H1 (cell line): ENCODE measurements at regions not wholly inside any gene's neighbourhood (a gene's known extent, or its start where the extent isn't known, plus 50 kb on each side); places are given as distances from the start of the nearest gene placed in this dataset.

ENCODE experiments used
- CTCF ChIA-PET: fragments of 300-600 bp; sonication (Branson Sonifier 250); formaldehyde crosslinking; loops from one replicate; lab custom pipeline; 2021; ENCODE audit not compliant: partially characterized antibody; lab: Charles Lee
- POLR2A ChIA-PET: fragments of 300-600 bp; sonication (Branson Sonifier 250); formaldehyde crosslinking; loops from one replicate; lab custom pipeline; 2021; ENCODE audit warnings: inconsistent platforms; ENCODE audit not compliant: partially characterized antibody; lab: Charles Lee
- DNase-seq, 2 experiments: peaks; one replicate each; pipeline versions ENCODE4 v3.0.0 to v3.0.0-alpha.2; 2010 to 2022; ENCODE audit warnings: low spot score in 2 of 2, low read depth in 1 of 2, mixed read lengths in 1 of 2
- FAIRE-seq: peaks from 2 replicates; lab custom pipeline; 2011; peaks lifted over from hg19 to GRCh38; lab: Jason Lieb, UNC
- H2AFZ ChIP-seq: 2 replicates; pipeline ENCODE4 v1.8.1; 2012; ENCODE audit warnings: low read length, inconsistent platforms
- H2AK5ac ChIP-seq: 2 replicates; pipeline ENCODE4 v1.6.1; 2013; ENCODE audit warnings: low read depth, low read length
- H2BK120ac ChIP-seq: replicated peaks from 2 replicates; pipeline ENCODE3; 2013; ENCODE audit warnings: low read depth, low read length, inconsistent platforms
- H2BK12ac ChIP-seq: 2 replicates; pipeline ENCODE4 v1.6.1; 2013; ENCODE audit warnings: low read depth, low read length
- H2BK15ac ChIP-seq: 2 replicates; pipeline ENCODE4 v1.6.1; 2013; ENCODE audit warnings: low read length
- H2BK20ac ChIP-seq: 2 replicates; pipeline ENCODE4 v1.6.1; 2013; ENCODE audit warnings: low read length
- H2BK5ac ChIP-seq: 2 replicates; pipeline ENCODE4 v1.6.1; 2013; ENCODE audit warnings: low read depth, low read length
- H3K14ac ChIP-seq: 2 replicates; pipeline ENCODE4 v1.6.1; 2013; ENCODE audit warnings: inconsistent platforms; ENCODE audit not compliant: insufficient read length
- H3K18ac ChIP-seq: 2 replicates; pipeline ENCODE4 v1.6.1; 2013; ENCODE audit warnings: low read length; ENCODE audit errors: extremely low read depth
- H3K23ac ChIP-seq: 2 replicates; pipeline ENCODE4 v1.6.1; 2013; ENCODE audit warnings: inconsistent platforms; ENCODE audit not compliant: insufficient read length
- H3K23me2 ChIP-seq: 2 replicates; pipeline ENCODE4 v1.6.1; 2013; ENCODE audit warnings: low read depth, low read length
- H3K27ac ChIP-seq: 2 replicates; pipeline ENCODE4 v1.6.1; 2011; ENCODE audit warnings: low read depth, low read length, inconsistent platforms
- H3K27me3 ChIP-seq, 4 experiments: replicated peaks in 1 of 4; 1 replicate in 1 of 4; 2 replicates in 3 of 4; pipeline versions ENCODE4 v1.6.1 to v1.8.1; 2011 to 2013; ENCODE audit warnings: low read length in 3 of 4, mild to moderate bottlenecking in 3 of 4, inconsistent platforms in 2 of 4, mixed read lengths in 2 of 4, moderate library complexity in 1 of 4; ENCODE audit not compliant: control insufficient read depth in 3 of 4, insufficient read depth in 3 of 4; ENCODE audit errors: extremely low read depth in 1 of 4
- H3K36me3 ChIP-seq, 4 experiments: 2 replicates each; pipeline versions ENCODE4 v1.6.1 to v1.8.1; 2011 to 2013; ENCODE audit warnings: mild to moderate bottlenecking in 4 of 4, low read length in 3 of 4, moderate library complexity in 2 of 4, control low read depth in 1 of 4, inconsistent platforms in 1 of 4; ENCODE audit not compliant: insufficient read depth in 4 of 4, control insufficient read depth in 2 of 4
- H3K4ac ChIP-seq: replicated peaks from 2 replicates; pipeline ENCODE3; 2013; ENCODE audit warnings: low read length, low read depth, mixed read lengths, inconsistent platforms; ENCODE audit not compliant: insufficient read length
- H3K4me1 ChIP-seq, 4 experiments: replicated peaks in 1 of 4; 1 replicate in 1 of 4; 2 replicates in 3 of 4; pipeline versions ENCODE4 v1.6.1 to v1.8.1; 2011 to 2013; ENCODE audit warnings: low read length in 3 of 4, inconsistent platforms in 2 of 4, mixed read lengths in 1 of 4; ENCODE audit not compliant: insufficient read depth in 4 of 4, control insufficient read depth in 3 of 4
- H3K4me2 ChIP-seq, 2 experiments: 2 replicates each; pipeline versions ENCODE4 v1.6.1 to v1.8.1; 2011 to 2013; ENCODE audit warnings: low read depth in 2 of 2, low read length in 2 of 2, control low read depth in 1 of 2, inconsistent platforms in 1 of 2, mild to moderate bottlenecking in 1 of 2; ENCODE audit not compliant: insufficient read depth in 1 of 2
- H3K4me3 ChIP-seq, 4 experiments: fragments of 200-600, 300-600 bp in 1 of 4; sonication (generic), shearing (Covaris generic), sonication (Bioruptor Twin) in 1 of 4; 2 replicates each; pipeline versions ENCODE4 v1.5.1 to v1.8.1; 2011 to 2016; ENCODE audit warnings: low read length in 4 of 4, low read depth in 3 of 4, control low read depth in 2 of 4, inconsistent platforms in 2 of 4, mild to moderate bottlenecking in 2 of 4, mixed read lengths in 1 of 4, moderate library complexity in 1 of 4; ENCODE audit not compliant: insufficient read depth in 2 of 4; ENCODE audit errors: extremely low read depth in 1 of 4
- H3K56ac ChIP-seq: replicated peaks from 2 replicates; pipeline ENCODE3; 2013; ENCODE audit warnings: low read depth, mild to moderate bottlenecking, mixed read lengths, low read length, inconsistent platforms; ENCODE audit not compliant: insufficient read length
- H3K79me1 ChIP-seq: 2 replicates; pipeline ENCODE4 v1.6.1; 2013; ENCODE audit warnings: low read depth, low read length, control low read depth
- H3K79me2 ChIP-seq, 2 experiments: 2 replicates each; pipeline versions ENCODE4 v1.6.1 to v1.8.1; 2012 to 2013; ENCODE audit warnings: low read length in 2 of 2, mild to moderate bottlenecking in 2 of 2, inconsistent platforms in 1 of 2; ENCODE audit not compliant: insufficient read depth in 2 of 2, control insufficient read depth in 1 of 2
- H3K9ac ChIP-seq, 4 experiments: replicated peaks in 1 of 4; 1 replicate in 1 of 4; 2 replicates in 3 of 4; pipeline versions ENCODE4 v1.6.1 to v1.8.1; 2011 to 2013; ENCODE audit warnings: low read depth in 3 of 4, low read length in 3 of 4, control low read depth in 2 of 4, mild to moderate bottlenecking in 2 of 4, moderate library complexity in 2 of 4, inconsistent platforms in 1 of 4; ENCODE audit errors: extremely low read depth in 1 of 4
- H3K9me3 ChIP-seq, 2 experiments: 2 replicates each; pipeline versions ENCODE4 v1.6.1 to v1.8.1; 2012 to 2013; ENCODE audit warnings: mild to moderate bottlenecking in 2 of 2, moderate library complexity in 2 of 2, control low read depth in 1 of 2, inconsistent platforms in 1 of 2, low read depth in 1 of 2, low read length in 1 of 2, mixed read lengths in 1 of 2; ENCODE audit not compliant: insufficient read depth in 2 of 2
- H4K20me1 ChIP-seq, 2 experiments: replicated peaks in 1 of 2; 2 replicates each; pipeline versions ENCODE3 to v1.8.1; 2011 to 2013; ENCODE audit warnings: inconsistent platforms in 2 of 2, low read length in 2 of 2, mild to moderate bottlenecking in 1 of 2; ENCODE audit not compliant: insufficient read depth in 2 of 2, control insufficient read depth in 1 of 2
- H4K5ac ChIP-seq: 2 replicates; pipeline ENCODE4 v1.6.1; 2013; ENCODE audit warnings: low read length, low read depth, mixed read lengths, inconsistent platforms; ENCODE audit not compliant: insufficient read length
- H4K8ac ChIP-seq: 2 replicates; pipeline ENCODE4 v1.8.0; 2013; ENCODE audit warnings: mild to moderate bottlenecking, moderate library complexity, low read length, inconsistent platforms; ENCODE audit not compliant: insufficient read depth; ENCODE audit errors: extremely low read depth
- H4K91ac ChIP-seq: replicated peaks from 2 replicates; pipeline ENCODE3; 2013; ENCODE audit warnings: low read length, mixed read lengths, inconsistent platforms; ENCODE audit not compliant: insufficient read length
- CBX5 ChIP-seq: fragments of 300-800, 300-1000 bp; sonication (generic); IDR thresholded peaks from 2 replicates; pipeline ENCODE4 v1.7.1; 2016; ENCODE audit warnings: antibody characterized with exemption, low read length, low read depth
- NANOG ChIP-seq: IDR thresholded peaks from 2 replicates; pipeline ENCODE4 v1.6.1; 2011; ENCODE audit warnings: low read length, low read depth, mild to moderate bottlenecking, inconsistent platforms; ENCODE audit not compliant: insufficient read depth, poor library complexity, severe bottlenecking
- WGBS, 2 experiments: shearing (Covaris generic) in 1 of 2; methylation state at CpG; one replicate each; pipeline versions ENCODE4 v1.1.6 to v1.1.7; 2013 to 2015; ENCODE audit warnings: low lambda C conversion rate in 2 of 2, mixed read lengths in 2 of 2, inconsistent platforms in 1 of 2, low coverage in 1 of 2, missing lambda C conversion rate in 1 of 2; ENCODE audit not compliant: insufficient replicate concordance in 2 of 2, insufficient coverage in 1 of 2, insufficient read length in 1 of 2; ENCODE audit errors: extremely low coverage in 1 of 2, missing lambda C conversion rate in 1 of 2; 5-methylcytosine and 5-hydroxymethylcytosine counted together

GRCh38 chr6:113120582-113121285, 736.4 kb upstream of the MARCKS start:
- H2BK12ac ChIP-seq, result no peak overlapping the region
- H3K4me3 ChIP-seq, result no peak overlapping the region
- no peak overlapping the region for H3K4me2 ChIP-seq
- H4K20me1 ChIP-seq, result no peaks in the 10 kb centered on the region
- no peak overlapping the region for H3K18ac ChIP-seq
- H3K23ac ChIP-seq, result no peak overlapping the region
- H2BK5ac ChIP-seq, result no peak overlapping the region
- no peak overlapping the region for H4K91ac ChIP-seq
- H3K56ac ChIP-seq, result no peak overlapping the region
- no peaks in the 10 kb centered on the region for H3K79me1 ChIP-seq
- H2BK120ac ChIP-seq, result no peak overlapping the region
- H3K4ac ChIP-seq, result no peak overlapping the region
- FAIRE-seq, result no peak
- no peaks in the 10 kb centered on the region for H3K9me3 ChIP-seq
- H2AFZ ChIP-seq, result peak overlapping the region; percentile 81; the same call in 1 of the 2 replicates
- ChIA-PET CTCF (interaction anchor here (0.6 kb wide), 1 partner anchor 623 kb away, joined by 3 read pairs; no protein-coding TSS in a partner anchor), POLR2A (no interaction called here)
- H2AK5ac ChIP-seq, result no peak overlapping the region
- H3K23me2 ChIP-seq, result no peaks in the 10 kb centered on the region
- H3K79me2 ChIP-seq, result no peaks in the 10 kb centered on the region
- no peak overlapping the region for H4K5ac ChIP-seq
- H4K8ac ChIP-seq, result no peak overlapping the region
- no peak overlapping the region for H3K9ac ChIP-seq
- no peaks in the 10 kb centered on the region for H3K27me3 ChIP-seq
- H2BK20ac ChIP-seq, result no peak overlapping the region
- H3K36me3 ChIP-seq, result no peaks in the 10 kb centered on the region; a peak in 1 of 8 replicates
- H3K4me1 ChIP-seq, result no peaks in the 10 kb centered on the region; a peak in 2 of 7 replicates
- DNase-seq, result no peak
- H3K27ac ChIP-seq, result no peak overlapping the region
- no peak overlapping the region for H3K14ac ChIP-seq
- no peak overlapping the region for H2BK15ac ChIP-seq
- no peak for TF ChIP-seq NANOG
- TF ChIP-seq CBX5, result no peak
- WGBS, 2 experiments, result 84% methylated on average over 7 of the region's 7 CpGs; no CpG with 5 or more reads in 1 of the 2 experiments
